Keratinocyte (primary cell): ENCODE measurements at regions not wholly inside any gene's neighbourhood (a gene's known extent, or its start where the extent isn't known, plus 50 kb on each side); places are given as distances from the start of the nearest gene placed in this dataset.

Experiments
- DNase-seq: peaks from one replicate; pipeline ENCODE4 v3.0.0-alpha.2; 2011; ENCODE audit warnings: low read depth, missing footprints, low spot score
- FAIRE-seq: peaks from 2 replicates; lab custom pipeline; 2011; peaks lifted over from hg19 to GRCh38; lab: Jason Lieb, UNC
- H2AFZ ChIP-seq: 2 replicates; pipeline ENCODE4 v1.6.0; 2012; ENCODE audit warnings: low read length, control low read depth, inconsistent platforms; ENCODE audit not compliant: control insufficient read depth
- H3K27ac ChIP-seq: 2 replicates; pipeline ENCODE4 v1.5.1; 2011; ENCODE audit warnings: low read length; ENCODE audit not compliant: control insufficient read depth, insufficient read depth
- H3K27me3 ChIP-seq: 3 replicates; pipeline ENCODE4 v1.6.0; 2011; ENCODE audit warnings: low read length; ENCODE audit not compliant: control insufficient read depth, insufficient read depth; ENCODE audit errors: extremely low read depth
- H3K36me3 ChIP-seq, 2 experiments: 2 replicates in 1 of 2; 3 replicates in 1 of 2; pipeline ENCODE4 v1.5.1; 2011; ENCODE audit warnings: low read length in 2 of 2, mild to moderate bottlenecking in 1 of 2; ENCODE audit not compliant: control insufficient read depth in 2 of 2, insufficient read depth in 2 of 2; ENCODE audit errors: extremely low read depth in 1 of 2
- H3K4me1 ChIP-seq: 3 replicates; pipeline ENCODE4 v1.5.1; 2011; ENCODE audit warnings: low read length; ENCODE audit not compliant: control insufficient read depth, insufficient read depth; ENCODE audit errors: extremely low read depth
- H3K4me2 ChIP-seq: 3 replicates; pipeline ENCODE4 v1.6.0; 2011; ENCODE audit warnings: low read depth, low read length; ENCODE audit not compliant: control insufficient read depth, insufficient read depth; ENCODE audit errors: extremely low read depth
- H3K4me3 ChIP-seq, 3 experiments: fragments of 200-600 bp in 1 of 3; sonication (generic) in 1 of 3; 2 replicates in 2 of 3; 3 replicates in 1 of 3; pipeline ENCODE4 v1.5.1; 2011 to 2016; ENCODE audit warnings: low read length in 3 of 3, mild to moderate bottlenecking in 3 of 3, control low read depth in 2 of 3, inconsistent platforms in 1 of 3, low read depth in 1 of 3, mixed read lengths in 1 of 3, mixed run types in 1 of 3, moderate library complexity in 1 of 3; ENCODE audit not compliant: control insufficient read depth in 2 of 3, insufficient read depth in 2 of 3; ENCODE audit errors: extremely low read depth in 1 of 3
- H3K79me2 ChIP-seq: 2 replicates; pipeline ENCODE4 v1.6.0; 2012; ENCODE audit warnings: low read length; ENCODE audit not compliant: control insufficient read depth, insufficient read depth
- H3K9ac ChIP-seq: 3 replicates; pipeline ENCODE4 v1.6.0; 2011; ENCODE audit warnings: low read length; ENCODE audit not compliant: control insufficient read depth, insufficient read depth; ENCODE audit errors: extremely low read depth
- H3K9me1 ChIP-seq: 3 replicates; pipeline ENCODE4 v1.6.0; 2011; ENCODE audit warnings: low read length; ENCODE audit not compliant: control insufficient read depth, insufficient read depth; ENCODE audit errors: extremely low read depth
- H3K9me3 ChIP-seq: 2 replicates; pipeline ENCODE4 v1.5.1; 2012; ENCODE audit warnings: low read depth, low read length; ENCODE audit not compliant: control insufficient read depth
- H4K20me1 ChIP-seq: 3 replicates; pipeline ENCODE4 v1.6.0; 2011; ENCODE audit warnings: low read length; ENCODE audit not compliant: control insufficient read depth, insufficient read depth; ENCODE audit errors: extremely low read depth
- CTCF ChIP-seq, 3 experiments: IDR thresholded peaks in 1 of 3; conservative IDR thresholded peaks in 1 of 3; optimal IDR thresholded peaks in 1 of 3; 2 replicates in 2 of 3; 3 replicates in 1 of 3; pipeline versions ENCODE3 to v1.5.1; 2011; ENCODE audit warnings: low read length in 3 of 3, mild to moderate bottlenecking in 3 of 3, moderate library complexity in 2 of 3, control low read depth in 1 of 3, inconsistent platforms in 1 of 3; ENCODE audit not compliant: insufficient read depth in 2 of 3; ENCODE audit errors: extremely low read depth in 1 of 3
- EZH2 ChIP-seq: IDR thresholded peaks from one replicate; pipeline ENCODE4 v1.6.1; 2012; ENCODE audit warnings: inconsistent platforms, mild to moderate bottlenecking, low read length, moderate library complexity
- dilution Hi-C: fragments of 300-500 bp; cut with MboI; formaldehyde crosslinking; loops from one replicate; pipeline ENCODE4 v1.7.0; 2020; ENCODE audit warnings: low sequenced_read_pairs; ENCODE audit not compliant: extremely low pct_ligation_motif_present

DNA sequence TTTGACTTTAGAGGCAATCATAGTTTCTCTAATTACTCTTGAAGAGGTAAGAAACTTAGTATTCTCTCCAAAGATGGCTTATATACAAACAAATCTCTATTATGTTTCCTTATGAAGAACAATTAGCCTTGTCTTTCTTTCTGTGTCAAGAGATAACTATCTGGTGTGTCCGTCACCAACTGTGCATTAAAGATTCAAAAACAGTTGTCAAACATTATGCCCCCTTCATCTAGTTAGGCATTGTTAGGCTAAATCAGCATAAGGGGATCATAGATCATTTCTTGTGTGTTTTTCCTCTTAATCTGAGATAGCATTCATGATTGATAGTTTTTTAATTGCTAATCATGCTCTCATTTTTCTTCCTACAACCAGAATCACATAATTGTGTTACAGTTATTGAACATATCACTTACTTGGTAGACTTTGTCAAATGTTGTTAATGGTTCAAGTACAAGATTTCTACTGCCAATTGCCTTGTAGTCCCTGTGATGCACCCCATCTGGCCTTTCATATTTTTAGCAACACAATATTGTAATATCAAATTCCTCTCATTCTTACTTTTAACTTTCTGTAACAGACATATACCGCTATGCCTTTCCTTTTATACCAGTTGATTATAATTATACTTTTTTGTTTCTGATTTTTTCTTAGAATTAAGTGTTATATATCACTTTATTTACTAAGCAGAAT, 612.7 kb downstream of the SLITRK6 start:
- no peak overlapping the region for H3K27ac ChIP-seq
- no peaks in the 10 kb centered on the region for H3K9me1 ChIP-seq
- H3K9ac ChIP-seq: no peak overlapping the region
- no peaks in the 10 kb centered on the region for H3K27me3 ChIP-seq
- H3K4me3 ChIP-seq: no peak overlapping the region
- H3K9me3 ChIP-seq: no peaks in the 10 kb centered on the region
- no peak overlapping the region for H3K4me2 ChIP-seq
- TF ChIP-seq EZH2: no peak
- TF ChIP-seq CTCF (optimal IDR thresholded peaks at IDR 0.05 in 1 of 3, IDR thresholded peaks at IDR 0.05 in 1 of 3, conservative IDR thresholded peaks at IDR 0.05 in 1 of 3; ENCODE audit: extremely low read depth in 1 of 3, insufficient read depth in 2 of 3, low read length in 3 of 3): no peak
- FAIRE-seq: no peak
- no peaks in the 10 kb centered on the region for H3K36me3 ChIP-seq
- dilution Hi-C loops: no loop called here
- H3K4me1 ChIP-seq: no peaks in the 10 kb centered on the region
- no peak for DNase-seq
- H4K20me1 ChIP-seq: no peaks in the 10 kb centered on the region
- no peaks in the 10 kb centered on the region for H3K79me2 ChIP-seq
- H2AFZ ChIP-seq: no peak overlapping the region

- Histone ChIP-seq H3K27me3 (no peaks in the 10 kb centered on the region), H2AFZ (no peak overlapping the region), H3K79me2 (no peaks in the 10 kb centered on the region), H3K9me1 (no peaks in the 10 kb centered on the region), H3K9me3 (no peaks in the 10 kb centered on the region), H3K9ac (no peak overlapping the region), H3K4me3 (no peak overlapping the region), H3K36me3 (no peaks in the 10 kb centered on the region), H4K20me1 (no peaks in the 10 kb centered on the region), H3K4me1 (no peaks in the 10 kb centered on the region), H3K4me2 (no peak overlapping the region), H3K27ac (no peak overlapping the region)
- dilution Hi-C loops: no loop called here
- no peak for TF ChIP-seq EZH2
- TF ChIP-seq CTCF (optimal IDR thresholded peaks at IDR 0.05 in 1 of 3, IDR thresholded peaks at IDR 0.05 in 1 of 3, conservative IDR thresholded peaks at IDR 0.05 in 1 of 3; ENCODE audit: extremely low read depth in 1 of 3, insufficient read depth in 2 of 3, low read length in 3 of 3): no peak
- DNase-seq (no peak), FAIRE-seq (no peak)
These were observed 624.9 kb downstream of the SLITRK6 start for GRCh38 chr13:85174291-85174690.
